GM19025 (cell line): ENCODE measurements at regions not wholly inside any gene's neighbourhood (a gene's known extent, or its start where the extent isn't known, plus 50 kb on each side); places are given as distances from the start of the nearest gene placed in this dataset.
"Not testable (repeated sequence)": the region's sequence is repeated elsewhere in the genome, so short reads cannot be mapped to it uniquely, and the experiment has no call there.

ENCODE experiments used
- ATAC-seq: cut with Tn5 transposase; IDR thresholded peaks from one replicate; pipeline ENCODE4 v1.9.1; 2021; ENCODE audit warnings: mild to moderate bottlenecking, low read depth, moderate library complexity; ENCODE audit not compliant: unreplicated experiment

- ATAC-seq: no peak
Observed at GRCh38 chr18:78813936-78814710, 165.5 kb upstream of the SALL3 start.

GRCh38 chr18:78814766-78815165 is 164.9 kb upstream of the SALL3 start:
- no peak for ATAC-seq

- no peak for ATAC-seq
Observed at GRCh38 chr18:78816114-78816513, 163.5 kb upstream of the SALL3 start.

- no peak for ATAC-seq
Observed at GRCh38 chr18:78816916-78817315, 162.7 kb upstream of the SALL3 start.

- ATAC-seq: no peak
Observed at GRCh38 chr18:78818495-78818894, 161.1 kb upstream of the SALL3 start.

GRCh38 chr18:78818961-78819360 is 160.7 kb upstream of the SALL3 start:
- no peak for ATAC-seq

GRCh38 chr18:78820161-78820834 is 159.3 kb upstream of the SALL3 start:
- no peak for ATAC-seq

GRCh38 chr18:78821396-78821795 is 158.2 kb upstream of the SALL3 start:
- ATAC-seq: no peak

- ATAC-seq: no peak
Observed at GRCh38 chr18:78822171-78822948, 157.3 kb upstream of the SALL3 start.

GRCh38 chr18:78822949-78823285 is 156.7 kb upstream of the SALL3 start:
- no peak for ATAC-seq

- no peak for ATAC-seq
Observed at GRCh38 chr18:78825168-78825567, 154.4 kb upstream of the SALL3 start.

GRCh38 chr18:78826631-78827030 is 153.0 kb upstream of the SALL3 start:
- ATAC-seq: no peak

GRCh38 chr18:78827141-78827540 is 152.5 kb upstream of the SALL3 start:
- ATAC-seq: no peak

- ATAC-seq: no peak
Observed at GRCh38 chr18:78828131-78828530, 151.5 kb upstream of the SALL3 start.

GRCh38 chr18:78829026-78829425 is 150.6 kb upstream of the SALL3 start:
- ATAC-seq: not testable (repeated sequence)

- ATAC-seq: no peak
Observed at GRCh38 chr18:78830161-78830560, 149.5 kb upstream of the SALL3 start.

GRCh38 chr18:78830826-78831225 is 148.8 kb upstream of the SALL3 start:
- ATAC-seq: no peak

- no peak for ATAC-seq
Observed at GRCh38 chr18:78831603-78832002, 148.0 kb upstream of the SALL3 start.

GRCh38 chr18:78833833-78834232 is 145.8 kb upstream of the SALL3 start:
- no peak for ATAC-seq

- ATAC-seq: no peak
Observed at GRCh38 chr18:78836838-78837237, 142.8 kb upstream of the SALL3 start.

- no peak for ATAC-seq
Observed at GRCh38 chr18:78837754-78838153, 141.9 kb upstream of the SALL3 start.
